OCI-LY3 (cell line): ENCODE measurements at regions not wholly inside any gene's neighbourhood (a gene's known extent, or its start where the extent isn't known, plus 50 kb on each side); places are given as distances from the start of the nearest gene placed in this dataset.

Source experiments
- H2AFZ ChIP-seq: fragments of 200-600, 300-600 bp; shearing (Covaris generic); 2 replicates; pipeline ENCODE4 v1.6.0; 2014; ENCODE audit warnings: antibody characterized with exemption, low read depth, low read length
- H3K27ac ChIP-seq: fragments of 200-600, 300-600 bp; sonication (generic); 2 replicates; pipeline ENCODE4 v1.5.1; 2014; ENCODE audit warnings: mild to moderate bottlenecking, low read length, moderate library complexity, mixed read lengths
- H3K27me3 ChIP-seq: fragments of 200-600, 300-600 bp; sonication (generic); 2 replicates; pipeline ENCODE4 v1.6.1; 2014; ENCODE audit warnings: low read depth, low read length, mixed read lengths
- H3K36me3 ChIP-seq: fragments of 200-600, 300-600 bp; sonication (generic); replicated peaks from 2 replicates; pipeline ENCODE3; 2014; ENCODE audit warnings: low read depth, low read length, mixed read lengths
- H3K4me1 ChIP-seq: fragments of 300-600, 200-600 bp; sonication (generic); 2 replicates; pipeline ENCODE4 v1.6.1; 2014; ENCODE audit warnings: low read length, mixed read lengths
- H3K4me2 ChIP-seq: fragments of 200-600, 300-600 bp; sonication (generic); 2 replicates; pipeline ENCODE4 v1.6.1; 2014; ENCODE audit warnings: low read length, mixed read lengths
- H3K4me3 ChIP-seq: fragments of 300-600, 200-600 bp; sonication (generic); 2 replicates; pipeline ENCODE4 v1.5.1; 2014; ENCODE audit warnings: antibody characterized with exemption, mild to moderate bottlenecking, low read length, moderate library complexity
- H3K79me2 ChIP-seq: fragments of 300-600, 200-600 bp; shearing (Covaris generic); 2 replicates; pipeline ENCODE4 v1.6.1; 2014; ENCODE audit warnings: mild to moderate bottlenecking, low read length, mixed read lengths
- H3K9ac ChIP-seq: fragments of 300-600, 200-600 bp; shearing (Covaris generic); 2 replicates; pipeline ENCODE4 v1.6.0; 2014; ENCODE audit warnings: mild to moderate bottlenecking, low read length, moderate library complexity
- H3K9me3 ChIP-seq: fragments of 200-600, 300-600 bp; shearing (Covaris generic); 2 replicates; pipeline ENCODE4 v1.6.1; 2014; ENCODE audit warnings: low read length, mixed read lengths; ENCODE audit not compliant: insufficient read depth
- H4K20me1 ChIP-seq: fragments of 200-600, 300-600 bp; sonication (generic); 2 replicates; pipeline ENCODE4 v1.6.1; 2016; ENCODE audit warnings: low read length, mixed read lengths; ENCODE audit not compliant: insufficient read depth
- EZH2phosphoT487 ChIP-seq: fragments of 200-600 bp; shearing (Covaris generic); IDR thresholded peaks from 2 replicates; pipeline ENCODE4 v1.6.1; 2018; ENCODE audit warnings: antibody characterized with exemption, mixed run types, low read depth
- TF ChIP-seq, protein P1 (sequence below): fragments of 200-600, 300-600 bp; sonication (generic); IDR thresholded peaks from 2 replicates; pipeline ENCODE4 v1.5.1; 2014; ENCODE audit warnings: antibody characterized with exemption, low read length, low read depth

- H3K79me2 ChIP-seq: no peaks in the 10 kb centered on the region
- no peak overlapping the region for H3K9ac ChIP-seq
- H3K9me3 ChIP-seq: no peaks in the 10 kb centered on the region
- no peaks in the 10 kb centered on the region for H3K36me3 ChIP-seq
- H3K27ac ChIP-seq: no peak overlapping the region
- H3K4me1 ChIP-seq: no peaks in the 10 kb centered on the region
- no peak overlapping the region for H3K4me2 ChIP-seq
- H3K4me3 ChIP-seq: no peak overlapping the region
- TF ChIP-seq, protein P1, sequence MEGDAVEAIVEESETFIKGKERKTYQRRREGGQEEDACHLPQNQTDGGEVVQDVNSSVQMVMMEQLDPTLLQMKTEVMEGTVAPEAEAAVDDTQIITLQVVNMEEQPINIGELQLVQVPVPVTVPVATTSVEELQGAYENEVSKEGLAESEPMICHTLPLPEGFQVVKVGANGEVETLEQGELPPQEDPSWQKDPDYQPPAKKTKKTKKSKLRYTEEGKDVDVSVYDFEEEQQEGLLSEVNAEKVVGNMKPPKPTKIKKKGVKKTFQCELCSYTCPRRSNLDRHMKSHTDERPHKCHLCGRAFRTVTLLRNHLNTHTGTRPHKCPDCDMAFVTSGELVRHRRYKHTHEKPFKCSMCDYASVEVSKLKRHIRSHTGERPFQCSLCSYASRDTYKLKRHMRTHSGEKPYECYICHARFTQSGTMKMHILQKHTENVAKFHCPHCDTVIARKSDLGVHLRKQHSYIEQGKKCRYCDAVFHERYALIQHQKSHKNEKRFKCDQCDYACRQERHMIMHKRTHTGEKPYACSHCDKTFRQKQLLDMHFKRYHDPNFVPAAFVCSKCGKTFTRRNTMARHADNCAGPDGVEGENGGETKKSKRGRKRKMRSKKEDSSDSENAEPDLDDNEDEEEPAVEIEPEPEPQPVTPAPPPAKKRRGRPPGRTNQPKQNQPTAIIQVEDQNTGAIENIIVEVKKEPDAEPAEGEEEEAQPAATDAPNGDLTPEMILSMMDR: no peak
- TF ChIP-seq EZH2phosphoT487: no peak
- no peaks in the 10 kb centered on the region for H4K20me1 ChIP-seq
- H3K27me3 ChIP-seq: no peaks in the 10 kb centered on the region; the same call in 1 of the 2 replicates
- no peak overlapping the region for H2AFZ ChIP-seq
These were observed 57.1 kb upstream of the KMT2C start for GRCh38 chr7:152492952-152493351.

GRCh38 chr7:152489044-152489443, 53.2 kb upstream of the KMT2C start:
- no peaks in the 10 kb centered on the region for H4K20me1 ChIP-seq
- H3K27me3 ChIP-seq: no peaks in the 10 kb centered on the region; the same call in 1 of the 2 replicates
- TF ChIP-seq EZH2phosphoT487: no peak
- TF ChIP-seq, protein P1: no peak
- no peaks in the 10 kb centered on the region for H3K4me1 ChIP-seq
- H3K36me3 ChIP-seq: no peaks in the 10 kb centered on the region
- H2AFZ ChIP-seq: no peak overlapping the region
- H3K9ac ChIP-seq: no peak overlapping the region
- no peak overlapping the region for H3K27ac ChIP-seq
- H3K4me3 ChIP-seq: no peak overlapping the region
- H3K9me3 ChIP-seq: no peaks in the 10 kb centered on the region
- no peak overlapping the region for H3K4me2 ChIP-seq
- H3K79me2 ChIP-seq: no peaks in the 10 kb centered on the region

- TF ChIP-seq, protein P1: no peak
- TF ChIP-seq EZH2phosphoT487: no peak
- H3K9ac ChIP-seq: no peak overlapping the region
- H4K20me1 ChIP-seq: no peaks in the 10 kb centered on the region
- H2AFZ ChIP-seq: no peak overlapping the region
- no peaks in the 10 kb centered on the region for H3K9me3 ChIP-seq
- no peak overlapping the region for H3K27ac ChIP-seq
- no peak overlapping the region for H3K4me2 ChIP-seq
- H3K36me3 ChIP-seq: no peaks in the 10 kb centered on the region
- no peak overlapping the region for H3K4me3 ChIP-seq
- H3K4me1 ChIP-seq: no peaks in the 10 kb centered on the region
- H3K27me3 ChIP-seq: no peaks in the 10 kb centered on the region
- no peaks in the 10 kb centered on the region for H3K79me2 ChIP-seq
These were observed 51.2 kb upstream of the KMT2C start for GRCh38 chr7:152486968-152487367.

- H3K27me3 ChIP-seq: no peaks in the 10 kb centered on the region
- no peak overlapping the region for H2AFZ ChIP-seq
- no peaks in the 10 kb centered on the region for H3K79me2 ChIP-seq
- H3K4me3 ChIP-seq: no peak overlapping the region
- H3K9me3 ChIP-seq: no peaks in the 10 kb centered on the region
- no peak overlapping the region for H3K4me2 ChIP-seq
- TF ChIP-seq, protein P1: no peak
- TF ChIP-seq EZH2phosphoT487: no peak
- H3K4me1 ChIP-seq: no peaks in the 10 kb centered on the region
- H3K27ac ChIP-seq: no peak overlapping the region
- H4K20me1 ChIP-seq: no peaks in the 10 kb centered on the region
- no peaks in the 10 kb centered on the region for H3K36me3 ChIP-seq
- no peak overlapping the region for H3K9ac ChIP-seq
These were observed 50.0 kb upstream of the KMT2C start for GRCh38 chr7:152485826-152486225.
